ENCODE measurements at regions not wholly inside any gene's neighbourhood (a gene's known extent, or its start where the extent isn't known, plus 50 kb on each side); places are given as distances from the start of the nearest gene placed in this dataset.
"Not testable (repeated sequence)": the region's sequence is repeated elsewhere in the genome, so short reads cannot be mapped to it uniquely, and the experiment has no call there.

- Histone ChIP-seq H3K27me3 (no peaks in the 10 kb centered on the region), H3K4me3 (no peak overlapping the region), H3K4me1 (no peaks in the 10 kb centered on the region), H3K36me3 (no peaks in the 10 kb centered on the region), H3K27ac (no peak overlapping the region), H3K9me3 (peaks cover 0 to 3% (median 0%) of the 10 kb centered on the region in 4 donors)
- TF ChIP-seq EP300 (IDR thresholded peaks at IDR 0.05) (no peak), CTCF (IDR thresholded peaks at IDR 0.05) (no peak), POLR2A (IDR thresholded peaks at IDR 0.05) (no peak)
- 67 to 84% methylated on average over 1 of the region's 1 CpG for WGBS, 2 donors
- no peak for DNase-seq (ENCODE audit: low spot score in 2 of 2)
These were observed 173.4 kb downstream of the NDUFS4 start for GRCh38 chr5:53733853-53734252.

- H3K27me3 ChIP-seq: no peaks in the 10 kb centered on the region
- TF ChIP-seq POLR2A (IDR thresholded peaks at IDR 0.05) (no peak), EP300 (IDR thresholded peaks at IDR 0.05) (no peak), CTCF (IDR thresholded peaks at IDR 0.05) (no peak)
- H3K27ac ChIP-seq: no peak overlapping the region
- no peak for DNase-seq (ENCODE audit: low spot score in 2 of 2)
- H3K4me3 ChIP-seq: no peak overlapping the region
- no peaks in the 10 kb centered on the region for H3K4me1 ChIP-seq
- WGBS, 2 donors: 84 to 90% methylated on average over 3 of the region's 3 CpGs
- no peaks in the 10 kb centered on the region for H3K36me3 ChIP-seq
- H3K9me3 ChIP-seq: peaks cover 0 to 11% (median 0%) of the 10 kb centered on the region in 4 donors
These were observed 177.7 kb downstream of the NDUFS4 start for GRCh38 chr5:53738105-53738504.

GRCh38 chr5:53739111-53739510 is 178.7 kb downstream of the NDUFS4 start:
- Histone ChIP-seq H3K9me3 (peaks cover 0 to 9% (median 0%) of the 10 kb centered on the region in 4 donors), H3K27ac (no peak overlapping the region), H3K4me1 (no peaks in the 10 kb centered on the region), H3K36me3 (no peaks in the 10 kb centered on the region), H3K4me3 (no peak overlapping the region), H3K27me3 (no peaks in the 10 kb centered on the region)
- TF ChIP-seq POLR2A (IDR thresholded peaks at IDR 0.05): no peak
- TF ChIP-seq EP300 (IDR thresholded peaks at IDR 0.05): no peak
- no peak for TF ChIP-seq CTCF (IDR thresholded peaks at IDR 0.05)
- WGBS, 2 donors: 80 to 83% methylated on average over 4 of the region's 4 CpGs
- DNase-seq (ENCODE audit: low spot score in 2 of 2): no peak

GRCh38 chr5:53749621-53750020 is 189.2 kb downstream of the NDUFS4 start:
- Histone ChIP-seq H3K4me1 (no peaks in the 10 kb centered on the region), H3K36me3 (no peaks in the 10 kb centered on the region), H3K27ac (no peak overlapping the region), H3K4me3 (no peak overlapping the region), H3K9me3 (peaks cover 0 to 44% (median 4%) of the 10 kb centered on the region in 4 donors), H3K27me3 (no peaks in the 10 kb centered on the region)
- no peak for DNase-seq (ENCODE audit: low spot score in 2 of 2)
- TF ChIP-seq CTCF (IDR thresholded peaks at IDR 0.05) (no peak), POLR2A (IDR thresholded peaks at IDR 0.05) (no peak), EP300 (IDR thresholded peaks at IDR 0.05) (no peak)
- WGBS, 2 donors: 63 to 83% methylated on average over 1 of the region's 1 CpG

GRCh38 chr5:53752282-53752681 is 191.8 kb downstream of the NDUFS4 start:
- not testable (repeated sequence) for H3K27me3 ChIP-seq; H3K4me3 ChIP-seq; H3K36me3 ChIP-seq; DNase-seq (ENCODE audit: low spot score in 2 of 2); H3K27ac ChIP-seq; H3K4me1 ChIP-seq
- H3K9me3 ChIP-seq: peaks cover 0 to 51% (median 4%) of the 10 kb centered on the region in 4 donors
- WGBS, 2 donors: 91 to 92% methylated on average over 7 of the region's 7 CpGs

GRCh38 chr5:53766673-53767072 is 206.2 kb downstream of the NDUFS4 start:
- Histone ChIP-seq H3K36me3 (no peaks in the 10 kb centered on the region), H3K27ac (no peak overlapping the region), H3K4me1 (no peaks in the 10 kb centered on the region), H3K4me3 (no peak overlapping the region), H3K9me3 (peaks cover 0 to 5% (median 0%) of the 10 kb centered on the region in 4 donors), H3K27me3 (no peaks in the 10 kb centered on the region)
- WGBS, 2 donors: 54 to 55% methylated on average over 2 of the region's 2 CpGs
- no peak for DNase-seq (ENCODE audit: low spot score in 2 of 2)
- no peak for TF ChIP-seq EP300 (IDR thresholded peaks at IDR 0.05)
- TF ChIP-seq POLR2A (IDR thresholded peaks at IDR 0.05): no peak
- TF ChIP-seq CTCF (IDR thresholded peaks at IDR 0.05): no peak
